Suppressor macrophage treated with lipopolysaccharide for 4 hours (primary cell): ENCODE measurements at regions not wholly inside any gene's neighbourhood (a gene's known extent, or its start where the extent isn't known, plus 50 kb on each side); places are given as distances from the start of the nearest gene placed in this dataset.
"Not testable (repeated sequence)": the region's sequence is repeated elsewhere in the genome, so short reads cannot be mapped to it uniquely, and the experiment has no call there.

Experiments
- DNase-seq: peaks from one replicate; pipeline ENCODE4 v3.0.0-alpha.2; 2020

GRCh38 chr14:66031981-66032380 lies 454.2 kb upstream of the CCDC196 start:
- DNase-seq = not testable (repeated sequence)

- no peak for DNase-seq
Observed at GRCh38 chr14:66032800-66033199, 453.4 kb upstream of the CCDC196 start.

GRCh38 chr14:66036547-66036946 lies 449.6 kb upstream of the CCDC196 start:
- DNase-seq = peak; percentile 16

- DNase-seq = peak; percentile 49
Observed at GRCh38 chr14:66037361-66037760, 448.8 kb upstream of the CCDC196 start.

- no peak for DNase-seq
Observed at GRCh38 chr14:66038212-66038611, 448.0 kb upstream of the CCDC196 start.

- DNase-seq = peak; percentile 86
Observed at GRCh38 chr14:66038618-66039017, 447.6 kb upstream of the CCDC196 start.

GRCh38 chr14:66039495-66039894 lies 446.7 kb upstream of the CCDC196 start:
- DNase-seq = no peak

GRCh38 chr14:66041582-66041981 lies 444.6 kb upstream of the CCDC196 start:
- DNase-seq = no peak

- peak; percentile 60 for DNase-seq
Observed at GRCh38 chr14:66043921-66044320, 442.2 kb upstream of the CCDC196 start.

GRCh38 chr14:66045572-66046021 lies 440.6 kb upstream of the CCDC196 start:
- no peak for DNase-seq

GRCh38 chr14:66046035-66046434 lies 440.1 kb upstream of the CCDC196 start:
- no peak for DNase-seq

- no peak for DNase-seq
Observed at GRCh38 chr14:66046591-66046990, 439.6 kb upstream of the CCDC196 start.

- no peak for DNase-seq
Observed at GRCh38 chr14:66056268-66056907, 429.8 kb upstream of the CCDC196 start.

- no peak for DNase-seq
Observed at GRCh38 chr14:66056926-66057552, 429.1 kb upstream of the CCDC196 start.

- DNase-seq = no peak
Observed at GRCh38 chr14:66065188-66065587, 421.0 kb upstream of the CCDC196 start.

- DNase-seq = no peak
Observed at GRCh38 chr14:66066981-66067776, 419.0 kb upstream of the CCDC196 start.

GRCh38 chr14:66069036-66069435 lies 417.1 kb upstream of the CCDC196 start:
- DNase-seq = no peak

- DNase-seq = no peak
Observed at GRCh38 chr14:66069830-66070541, 416.2 kb upstream of the CCDC196 start.

- DNase-seq = peak; percentile 58
Observed at GRCh38 chr14:66070542-66071319, 415.4 kb upstream of the CCDC196 start.

GRCh38 chr14:66072190-66073084 lies 413.7 kb upstream of the CCDC196 start:
- no peak for DNase-seq

GRCh38 chr14:66074537-66074936 lies 411.6 kb upstream of the CCDC196 start:
- DNase-seq = no peak
